H1 (cell line): ENCODE measurements at regions not wholly inside any gene's neighbourhood (a gene's known extent, or its start where the extent isn't known, plus 50 kb on each side); places are given as distances from the start of the nearest gene placed in this dataset.

Experiments
- CTCF ChIA-PET: fragments of 300-600 bp; sonication (Branson Sonifier 250); formaldehyde crosslinking; loops from one replicate; lab custom pipeline; 2021; ENCODE audit not compliant: partially characterized antibody; lab: Charles Lee
- POLR2A ChIA-PET: fragments of 300-600 bp; sonication (Branson Sonifier 250); formaldehyde crosslinking; loops from one replicate; lab custom pipeline; 2021; ENCODE audit warnings: inconsistent platforms; ENCODE audit not compliant: partially characterized antibody; lab: Charles Lee
- DNase-seq, 2 experiments: peaks; one replicate each; pipeline versions ENCODE4 v3.0.0 to v3.0.0-alpha.2; 2010 to 2022; ENCODE audit warnings: low spot score in 2 of 2, low read depth in 1 of 2, mixed read lengths in 1 of 2
- FAIRE-seq: peaks from 2 replicates; lab custom pipeline; 2011; peaks lifted over from hg19 to GRCh38; lab: Jason Lieb, UNC
- H2AFZ ChIP-seq: 2 replicates; pipeline ENCODE4 v1.8.1; 2012; ENCODE audit warnings: low read length, inconsistent platforms
- H2AK5ac ChIP-seq: 2 replicates; pipeline ENCODE4 v1.6.1; 2013; ENCODE audit warnings: low read depth, low read length
- H2BK120ac ChIP-seq: replicated peaks from 2 replicates; pipeline ENCODE3; 2013; ENCODE audit warnings: low read depth, low read length, inconsistent platforms
- H2BK12ac ChIP-seq: 2 replicates; pipeline ENCODE4 v1.6.1; 2013; ENCODE audit warnings: low read depth, low read length
- H2BK15ac ChIP-seq: 2 replicates; pipeline ENCODE4 v1.6.1; 2013; ENCODE audit warnings: low read length
- H2BK20ac ChIP-seq: 2 replicates; pipeline ENCODE4 v1.6.1; 2013; ENCODE audit warnings: low read length
- H2BK5ac ChIP-seq: 2 replicates; pipeline ENCODE4 v1.6.1; 2013; ENCODE audit warnings: low read depth, low read length
- H3K14ac ChIP-seq: 2 replicates; pipeline ENCODE4 v1.6.1; 2013; ENCODE audit warnings: inconsistent platforms; ENCODE audit not compliant: insufficient read length
- H3K18ac ChIP-seq: 2 replicates; pipeline ENCODE4 v1.6.1; 2013; ENCODE audit warnings: low read length; ENCODE audit errors: extremely low read depth
- H3K23ac ChIP-seq: 2 replicates; pipeline ENCODE4 v1.6.1; 2013; ENCODE audit warnings: inconsistent platforms; ENCODE audit not compliant: insufficient read length
- H3K23me2 ChIP-seq: 2 replicates; pipeline ENCODE4 v1.6.1; 2013; ENCODE audit warnings: low read depth, low read length
- H3K27ac ChIP-seq: 2 replicates; pipeline ENCODE4 v1.6.1; 2011; ENCODE audit warnings: low read depth, low read length, inconsistent platforms
- H3K27me3 ChIP-seq, 4 experiments: replicated peaks in 1 of 4; 1 replicate in 1 of 4; 2 replicates in 3 of 4; pipeline versions ENCODE4 v1.6.1 to v1.8.1; 2011 to 2013; ENCODE audit warnings: low read length in 3 of 4, mild to moderate bottlenecking in 3 of 4, inconsistent platforms in 2 of 4, mixed read lengths in 2 of 4, moderate library complexity in 1 of 4; ENCODE audit not compliant: control insufficient read depth in 3 of 4, insufficient read depth in 3 of 4; ENCODE audit errors: extremely low read depth in 1 of 4
- H3K36me3 ChIP-seq, 4 experiments: 2 replicates each; pipeline versions ENCODE4 v1.6.1 to v1.8.1; 2011 to 2013; ENCODE audit warnings: mild to moderate bottlenecking in 4 of 4, low read length in 3 of 4, moderate library complexity in 2 of 4, control low read depth in 1 of 4, inconsistent platforms in 1 of 4; ENCODE audit not compliant: insufficient read depth in 4 of 4, control insufficient read depth in 2 of 4
- H3K4ac ChIP-seq: replicated peaks from 2 replicates; pipeline ENCODE3; 2013; ENCODE audit warnings: low read length, low read depth, mixed read lengths, inconsistent platforms; ENCODE audit not compliant: insufficient read length
- H3K4me1 ChIP-seq, 4 experiments: replicated peaks in 1 of 4; 1 replicate in 1 of 4; 2 replicates in 3 of 4; pipeline versions ENCODE4 v1.6.1 to v1.8.1; 2011 to 2013; ENCODE audit warnings: low read length in 3 of 4, inconsistent platforms in 2 of 4, mixed read lengths in 1 of 4; ENCODE audit not compliant: insufficient read depth in 4 of 4, control insufficient read depth in 3 of 4
- H3K4me2 ChIP-seq, 2 experiments: 2 replicates each; pipeline versions ENCODE4 v1.6.1 to v1.8.1; 2011 to 2013; ENCODE audit warnings: low read depth in 2 of 2, low read length in 2 of 2, control low read depth in 1 of 2, inconsistent platforms in 1 of 2, mild to moderate bottlenecking in 1 of 2; ENCODE audit not compliant: insufficient read depth in 1 of 2
- H3K4me3 ChIP-seq, 4 experiments: fragments of 200-600, 300-600 bp in 1 of 4; sonication (generic), shearing (Covaris generic), sonication (Bioruptor Twin) in 1 of 4; 2 replicates each; pipeline versions ENCODE4 v1.5.1 to v1.8.1; 2011 to 2016; ENCODE audit warnings: low read length in 4 of 4, low read depth in 3 of 4, control low read depth in 2 of 4, inconsistent platforms in 2 of 4, mild to moderate bottlenecking in 2 of 4, mixed read lengths in 1 of 4, moderate library complexity in 1 of 4; ENCODE audit not compliant: insufficient read depth in 2 of 4; ENCODE audit errors: extremely low read depth in 1 of 4
- H3K56ac ChIP-seq: replicated peaks from 2 replicates; pipeline ENCODE3; 2013; ENCODE audit warnings: low read depth, mild to moderate bottlenecking, mixed read lengths, low read length, inconsistent platforms; ENCODE audit not compliant: insufficient read length
- H3K79me1 ChIP-seq: 2 replicates; pipeline ENCODE4 v1.6.1; 2013; ENCODE audit warnings: low read depth, low read length, control low read depth
- H3K79me2 ChIP-seq, 2 experiments: 2 replicates each; pipeline versions ENCODE4 v1.6.1 to v1.8.1; 2012 to 2013; ENCODE audit warnings: low read length in 2 of 2, mild to moderate bottlenecking in 2 of 2, inconsistent platforms in 1 of 2; ENCODE audit not compliant: insufficient read depth in 2 of 2, control insufficient read depth in 1 of 2
- H3K9ac ChIP-seq, 4 experiments: replicated peaks in 1 of 4; 1 replicate in 1 of 4; 2 replicates in 3 of 4; pipeline versions ENCODE4 v1.6.1 to v1.8.1; 2011 to 2013; ENCODE audit warnings: low read depth in 3 of 4, low read length in 3 of 4, control low read depth in 2 of 4, mild to moderate bottlenecking in 2 of 4, moderate library complexity in 2 of 4, inconsistent platforms in 1 of 4; ENCODE audit errors: extremely low read depth in 1 of 4
- H3K9me3 ChIP-seq, 2 experiments: 2 replicates each; pipeline versions ENCODE4 v1.6.1 to v1.8.1; 2012 to 2013; ENCODE audit warnings: mild to moderate bottlenecking in 2 of 2, moderate library complexity in 2 of 2, control low read depth in 1 of 2, inconsistent platforms in 1 of 2, low read depth in 1 of 2, low read length in 1 of 2, mixed read lengths in 1 of 2; ENCODE audit not compliant: insufficient read depth in 2 of 2
- H4K20me1 ChIP-seq, 2 experiments: replicated peaks in 1 of 2; 2 replicates each; pipeline versions ENCODE3 to v1.8.1; 2011 to 2013; ENCODE audit warnings: inconsistent platforms in 2 of 2, low read length in 2 of 2, mild to moderate bottlenecking in 1 of 2; ENCODE audit not compliant: insufficient read depth in 2 of 2, control insufficient read depth in 1 of 2
- H4K5ac ChIP-seq: 2 replicates; pipeline ENCODE4 v1.6.1; 2013; ENCODE audit warnings: low read length, low read depth, mixed read lengths, inconsistent platforms; ENCODE audit not compliant: insufficient read length
- H4K8ac ChIP-seq: 2 replicates; pipeline ENCODE4 v1.8.0; 2013; ENCODE audit warnings: mild to moderate bottlenecking, moderate library complexity, low read length, inconsistent platforms; ENCODE audit not compliant: insufficient read depth; ENCODE audit errors: extremely low read depth
- H4K91ac ChIP-seq: replicated peaks from 2 replicates; pipeline ENCODE3; 2013; ENCODE audit warnings: low read length, mixed read lengths, inconsistent platforms; ENCODE audit not compliant: insufficient read length
- CBX8 ChIP-seq: fragments of 300-800, 300-1000 bp; sonication (generic); IDR thresholded peaks from 2 replicates; pipeline ENCODE4 v1.7.1; 2016; ENCODE audit warnings: low read depth, low read length, borderline replicate concordance
- EGR1 ChIP-seq: IDR thresholded peaks from 2 replicates; pipeline ENCODE4 v1.6.1; 2011; ENCODE audit warnings: low read depth, low read length, borderline replicate concordance
- EZH2 ChIP-seq: fragments of 200-600 bp; sonication (generic); IDR thresholded peaks from 2 replicates; pipeline ENCODE4 v1.7.1; 2012; ENCODE audit warnings: low read depth, mild to moderate bottlenecking, moderate library complexity, low read length, inconsistent platforms; ENCODE audit not compliant: severe bottlenecking
- POLR2AphosphoS5 ChIP-seq: IDR thresholded peaks from 2 replicates; pipeline ENCODE4 v1.6.1; 2011; ENCODE audit warnings: low read depth, low read length
- POU5F1 ChIP-seq: IDR thresholded peaks from 2 replicates; pipeline ENCODE4 v1.6.1; 2011; ENCODE audit warnings: low read depth, mild to moderate bottlenecking, low read length, moderate library complexity
- RXRA ChIP-seq: IDR thresholded peaks from 2 replicates; pipeline ENCODE4 v1.6.1; 2011; ENCODE audit warnings: low read depth, mild to moderate bottlenecking, low read length, moderate library complexity; ENCODE audit not compliant: insufficient read depth
- SP1 ChIP-seq: IDR thresholded peaks from 2 replicates; pipeline ENCODE4 v1.6.1; 2011; ENCODE audit warnings: low read depth, low read length
- SUZ12 ChIP-seq: fragments of 200-600 bp; sonication (generic); IDR thresholded peaks from 2 replicates; pipeline ENCODE4 v1.6.1; 2012; ENCODE audit warnings: mild to moderate bottlenecking, inconsistent platforms, low read length, moderate library complexity, mixed read lengths
- WGBS, 2 experiments: shearing (Covaris generic) in 1 of 2; methylation state at CpG; one replicate each; pipeline versions ENCODE4 v1.1.6 to v1.1.7; 2013 to 2015; ENCODE audit warnings: low lambda C conversion rate in 2 of 2, mixed read lengths in 2 of 2, inconsistent platforms in 1 of 2, low coverage in 1 of 2, missing lambda C conversion rate in 1 of 2; ENCODE audit not compliant: insufficient replicate concordance in 2 of 2, insufficient coverage in 1 of 2, insufficient read length in 1 of 2; ENCODE audit errors: extremely low coverage in 1 of 2, missing lambda C conversion rate in 1 of 2; 5-methylcytosine and 5-hydroxymethylcytosine counted together

GRCh38 chr3:181764544-181764943, 52.8 kb downstream of the SOX2 start:
- 89% methylated on average over 4 of the region's 4 CpGs; no CpG with 5 or more reads in 1 of the 2 experiments for WGBS, 2 experiments
- TF ChIP-seq POLR2AphosphoS5 (no peak), POU5F1 (no peak), SP1 (no peak), EZH2 (no peak), RXRA (no peak), EGR1 (no peak), CBX8 (no peak), SUZ12 (no peak)
- FAIRE-seq (no peak), DNase-seq (no peak)
- H4K91ac ChIP-seq = no peak overlapping the region
- H3K14ac ChIP-seq = no peak overlapping the region
- H3K36me3 ChIP-seq = no peaks in the 10 kb centered on the region
- CTCF ChIA-PET = no interaction called here
- H2BK12ac ChIP-seq = no peak overlapping the region
- no peak overlapping the region for H3K56ac ChIP-seq
- no peak overlapping the region for H2AFZ ChIP-seq
- no peak overlapping the region for H2BK5ac ChIP-seq
- H3K27me3 ChIP-seq = no peaks in the 10 kb centered on the region
- no peak overlapping the region for H2AK5ac ChIP-seq
- H2BK15ac ChIP-seq = no peak overlapping the region
- no peak overlapping the region for H2BK120ac ChIP-seq
- no peak overlapping the region for H2BK20ac ChIP-seq
- H3K23ac ChIP-seq = no peak overlapping the region
- H4K5ac ChIP-seq = no peak overlapping the region
- no peak overlapping the region for H3K4me3 ChIP-seq
- no peak overlapping the region for H3K4me2 ChIP-seq
- no peaks in the 10 kb centered on the region for H3K23me2 ChIP-seq
- POLR2A ChIA-PET = no interaction called here
- no peak overlapping the region for H3K9ac ChIP-seq
- no peaks in the 10 kb centered on the region for H3K9me3 ChIP-seq
- H4K8ac ChIP-seq = no peak overlapping the region
- no peaks in the 10 kb centered on the region for H4K20me1 ChIP-seq
- no peaks in the 10 kb centered on the region for H3K79me2 ChIP-seq
- H3K18ac ChIP-seq = no peak overlapping the region
- H3K79me1 ChIP-seq = no peaks in the 10 kb centered on the region
- H3K4me1 ChIP-seq = no peaks in the 10 kb centered on the region
- no peak overlapping the region for H3K4ac ChIP-seq
- no peak overlapping the region for H3K27ac ChIP-seq
